Sigmoid colon (tissue), 4 donors: ENCODE measurements at regions not wholly inside any gene's neighbourhood (a gene's known extent, or its start where the extent isn't known, plus 50 kb on each side); places are given as distances from the start of the nearest gene placed in this dataset.

Experiments
- POLR2A ChIP-seq, 2 donors: fragments of 450-650 bp; IDR thresholded peaks; one replicate each; pipeline ENCODE4 v1.6.1; 2016; ENCODE audit warnings: antibody characterized with exemption in 2 of 2, mild to moderate bottlenecking in 2 of 2, moderate library complexity in 2 of 2
- POLR2AphosphoS5 ChIP-seq, 4 donors: sonication (generic); formaldehyde crosslinking; IDR thresholded peaks; one replicate each; pipeline ENCODE4 v1.6.1; 2017; ENCODE audit warnings: antibody characterized with exemption in 4 of 4
- TF ChIP-seq, protein P1 (sequence below), 4 experiments: fragments of 450-650 bp in 3 of 4; fragments of 200-600 bp in 1 of 4; IDR thresholded peaks; one replicate each; pipeline ENCODE4 v1.5.1; 2016 to 2019; ENCODE audit warnings: antibody characterized with exemption in 4 of 4, mild to moderate bottlenecking in 3 of 4, moderate library complexity in 2 of 4

DNA sequence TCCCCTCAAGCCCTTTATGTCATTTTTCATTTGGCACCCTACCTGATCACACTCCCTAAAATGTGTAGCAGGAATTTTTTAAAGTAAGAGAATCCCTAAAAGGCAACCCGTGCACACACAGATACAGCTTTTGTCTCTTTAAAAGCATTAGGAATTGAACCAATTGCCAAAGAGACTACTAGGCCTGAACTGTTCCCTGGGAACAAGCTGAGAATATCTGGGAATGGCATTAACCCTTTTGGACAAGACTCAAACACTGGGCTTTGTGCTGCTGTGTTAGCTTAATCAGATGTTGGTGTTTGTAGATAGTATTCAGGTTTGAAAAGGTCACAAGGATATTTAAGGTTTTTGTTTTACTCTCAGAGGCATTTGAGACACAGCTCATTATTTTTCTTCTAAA lies 414.4 kb upstream of the PDZRN3 start:
- TF ChIP-seq, protein P1, sequence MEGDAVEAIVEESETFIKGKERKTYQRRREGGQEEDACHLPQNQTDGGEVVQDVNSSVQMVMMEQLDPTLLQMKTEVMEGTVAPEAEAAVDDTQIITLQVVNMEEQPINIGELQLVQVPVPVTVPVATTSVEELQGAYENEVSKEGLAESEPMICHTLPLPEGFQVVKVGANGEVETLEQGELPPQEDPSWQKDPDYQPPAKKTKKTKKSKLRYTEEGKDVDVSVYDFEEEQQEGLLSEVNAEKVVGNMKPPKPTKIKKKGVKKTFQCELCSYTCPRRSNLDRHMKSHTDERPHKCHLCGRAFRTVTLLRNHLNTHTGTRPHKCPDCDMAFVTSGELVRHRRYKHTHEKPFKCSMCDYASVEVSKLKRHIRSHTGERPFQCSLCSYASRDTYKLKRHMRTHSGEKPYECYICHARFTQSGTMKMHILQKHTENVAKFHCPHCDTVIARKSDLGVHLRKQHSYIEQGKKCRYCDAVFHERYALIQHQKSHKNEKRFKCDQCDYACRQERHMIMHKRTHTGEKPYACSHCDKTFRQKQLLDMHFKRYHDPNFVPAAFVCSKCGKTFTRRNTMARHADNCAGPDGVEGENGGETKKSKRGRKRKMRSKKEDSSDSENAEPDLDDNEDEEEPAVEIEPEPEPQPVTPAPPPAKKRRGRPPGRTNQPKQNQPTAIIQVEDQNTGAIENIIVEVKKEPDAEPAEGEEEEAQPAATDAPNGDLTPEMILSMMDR (IDR thresholded peaks at IDR 0.05) = no peak
- TF ChIP-seq POLR2A (IDR thresholded peaks at IDR 0.05) (no peak), POLR2AphosphoS5 (IDR thresholded peaks at IDR 0.05) (no peak)
